ENCODE measurements at regions not wholly inside any gene's neighbourhood (a gene's known extent, or its start where the extent isn't known, plus 50 kb on each side); places are given as distances from the start of the nearest gene placed in this dataset.
"Not testable (repeated sequence)": the region's sequence is repeated elsewhere in the genome, so short reads cannot be mapped to it uniquely, and the experiment has no call there.

GRCh38 chr19:20289186-20289585 lies 122.2 kb downstream of the ZNF486 start:
- FAIRE-seq (no peak), DNase-seq (ENCODE audit: low read depth, low spot score) (no peak)
- Histone ChIP-seq H3K4me1 (ENCODE audit: control insufficient read depth, extremely low read depth, insufficient read depth, low read length) (no peaks in the 10 kb centered on the region), H3K4me3 (ENCODE audit: control insufficient read depth in 2 of 3, extremely low read depth in 1 of 3, insufficient read depth in 2 of 3, low read depth in 1 of 3, low read length in 3 of 3) (no peak overlapping the region), H3K27ac (ENCODE audit: control insufficient read depth, insufficient read depth, low read length) (no peak overlapping the region), H3K9me3 (ENCODE audit: control insufficient read depth, low read depth, low read length) (no peaks in the 10 kb centered on the region), H3K9ac (ENCODE audit: control insufficient read depth, extremely low read depth, insufficient read depth, low read length) (no peak overlapping the region), H3K9me1 (ENCODE audit: control insufficient read depth, extremely low read depth, insufficient read depth, low read length) (no peaks in the 10 kb centered on the region), H3K4me2 (ENCODE audit: control insufficient read depth, extremely low read depth, insufficient read depth, low read depth, low read length) (no peak overlapping the region), H3K27me3 (ENCODE audit: control insufficient read depth, extremely low read depth, insufficient read depth, low read length) (no peaks in the 10 kb centered on the region), H3K79me2 (ENCODE audit: control insufficient read depth, insufficient read depth, low read length) (no peaks in the 10 kb centered on the region), H4K20me1 (ENCODE audit: control insufficient read depth, extremely low read depth, insufficient read depth, low read length) (no peaks in the 10 kb centered on the region), H3K36me3 (ENCODE audit: control insufficient read depth in 2 of 2, extremely low read depth in 1 of 2, insufficient read depth in 2 of 2, low read length in 2 of 2) (no peaks in the 10 kb centered on the region), H2AFZ (ENCODE audit: control insufficient read depth, low read length) (no peak overlapping the region)
- TF ChIP-seq EZH2 (IDR thresholded peaks at IDR 0.05; ENCODE audit: low read length) = no peak
- TF ChIP-seq CTCF (optimal IDR thresholded peaks at IDR 0.05 in 1 of 3, IDR thresholded peaks at IDR 0.05 in 1 of 3, conservative IDR thresholded peaks at IDR 0.05 in 1 of 3; ENCODE audit: extremely low read depth in 1 of 3, insufficient read depth in 2 of 3, low read length in 3 of 3) = no peak
- dilution Hi-C loops (cut with MboI; ENCODE audit: extremely low pct_ligation_motif_present, low sequenced_read_pairs) = no loop called here

- no peaks in the 10 kb centered on the region for H4K20me1 ChIP-seq (ENCODE audit: control insufficient read depth, extremely low read depth, insufficient read depth, low read length)
- H3K27ac ChIP-seq (ENCODE audit: control insufficient read depth, insufficient read depth, low read length) = no peak overlapping the region
- no peak for FAIRE-seq
- H3K9me3 ChIP-seq (ENCODE audit: control insufficient read depth, low read depth, low read length) = no peaks in the 10 kb centered on the region
- no peak for TF ChIP-seq EZH2 (IDR thresholded peaks at IDR 0.05; ENCODE audit: low read length)
- TF ChIP-seq CTCF (optimal IDR thresholded peaks at IDR 0.05 in 1 of 3, IDR thresholded peaks at IDR 0.05 in 1 of 3, conservative IDR thresholded peaks at IDR 0.05 in 1 of 3; ENCODE audit: extremely low read depth in 1 of 3, insufficient read depth in 2 of 3, low read length in 3 of 3) = no peak
- no peak overlapping the region for H3K4me2 ChIP-seq (ENCODE audit: control insufficient read depth, extremely low read depth, insufficient read depth, low read depth, low read length)
- no peaks in the 10 kb centered on the region for H3K27me3 ChIP-seq (ENCODE audit: control insufficient read depth, extremely low read depth, insufficient read depth, low read length)
- no peaks in the 10 kb centered on the region for H3K79me2 ChIP-seq (ENCODE audit: control insufficient read depth, insufficient read depth, low read length)
- dilution Hi-C loops (cut with MboI; ENCODE audit: extremely low pct_ligation_motif_present, low sequenced_read_pairs) = no loop called here
- no peaks in the 10 kb centered on the region for H3K36me3 ChIP-seq (ENCODE audit: control insufficient read depth in 2 of 2, extremely low read depth in 1 of 2, insufficient read depth in 2 of 2, low read length in 2 of 2)
- H3K9ac ChIP-seq (ENCODE audit: control insufficient read depth, extremely low read depth, insufficient read depth, low read length) = no peak overlapping the region
- H2AFZ ChIP-seq (ENCODE audit: control insufficient read depth, low read length) = no peak overlapping the region
- no peak for DNase-seq (ENCODE audit: low read depth, low spot score)
- no peaks in the 10 kb centered on the region for H3K4me1 ChIP-seq (ENCODE audit: control insufficient read depth, extremely low read depth, insufficient read depth, low read length)
- H3K9me1 ChIP-seq (ENCODE audit: control insufficient read depth, extremely low read depth, insufficient read depth, low read length) = no peaks in the 10 kb centered on the region
- H3K4me3 ChIP-seq (ENCODE audit: control insufficient read depth in 2 of 3, extremely low read depth in 1 of 3, insufficient read depth in 2 of 3, low read depth in 1 of 3, low read length in 3 of 3) = no peak overlapping the region
These were observed 120.1 kb downstream of the ZNF486 start for GRCh38 chr19:20287070-20287469.

- H3K4me3 ChIP-seq (ENCODE audit: control insufficient read depth in 2 of 3, extremely low read depth in 1 of 3, insufficient read depth in 2 of 3, low read depth in 1 of 3, low read length in 3 of 3); H3K79me2 ChIP-seq (ENCODE audit: control insufficient read depth, insufficient read depth, low read length); H3K4me1 ChIP-seq (ENCODE audit: control insufficient read depth, extremely low read depth, insufficient read depth, low read length); H3K9ac ChIP-seq (ENCODE audit: control insufficient read depth, extremely low read depth, insufficient read depth, low read length); H4K20me1 ChIP-seq (ENCODE audit: control insufficient read depth, extremely low read depth, insufficient read depth, low read length); H3K9me3 ChIP-seq (ENCODE audit: control insufficient read depth, low read depth, low read length); FAIRE-seq; DNase-seq (ENCODE audit: low read depth, low spot score); H3K36me3 ChIP-seq (ENCODE audit: control insufficient read depth in 2 of 2, extremely low read depth in 1 of 2, insufficient read depth in 2 of 2, low read length in 2 of 2); H3K27me3 ChIP-seq (ENCODE audit: control insufficient read depth, extremely low read depth, insufficient read depth, low read length); H3K27ac ChIP-seq (ENCODE audit: control insufficient read depth, insufficient read depth, low read length); dilution Hi-C loops (cut with MboI; ENCODE audit: extremely low pct_ligation_motif_present, low sequenced_read_pairs); H2AFZ ChIP-seq (ENCODE audit: control insufficient read depth, low read length); H3K4me2 ChIP-seq (ENCODE audit: control insufficient read depth, extremely low read depth, insufficient read depth, low read depth, low read length); H3K9me1 ChIP-seq (ENCODE audit: control insufficient read depth, extremely low read depth, insufficient read depth, low read length): not testable (repeated sequence)
These were observed 118.9 kb downstream of the ZNF486 start for GRCh38 chr19:20285876-20286275.

All from keratinocyte (primary cell).